ENCODE measurements at regions not wholly inside any gene's neighbourhood (a gene's known extent, or its start where the extent isn't known, plus 50 kb on each side); places are given as distances from the start of the nearest gene placed in this dataset.

DNA sequence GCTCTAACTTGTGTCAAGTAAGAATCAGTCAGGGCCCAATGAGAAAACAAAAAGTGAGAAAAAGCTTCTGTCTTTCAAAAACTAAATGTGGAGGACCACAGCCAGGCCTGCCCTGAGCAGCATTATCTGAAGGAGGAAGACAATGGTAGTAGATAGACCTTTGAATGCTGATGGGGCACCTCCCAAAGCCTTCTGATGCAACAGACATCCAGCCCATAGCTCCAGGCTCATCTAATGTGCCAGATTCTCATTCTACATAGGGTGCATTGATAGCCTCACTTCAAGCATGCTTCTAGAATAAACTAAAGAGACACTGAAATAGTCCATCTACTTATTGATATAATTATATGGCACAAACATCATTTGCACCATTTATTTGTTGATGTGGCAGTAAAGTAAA lies 351.6 kb downstream of the HHIPL2 start:
- Histone ChIP-seq H3K4me1 (replicated peaks; ENCODE audit: insufficient read depth) (no peaks in the 10 kb centered on the region), H3K9me2 (ENCODE audit: insufficient read depth) (no peaks in the 10 kb centered on the region), H4K20me1 (ENCODE audit: insufficient read depth) (no peaks in the 10 kb centered on the region), H3F3A (ENCODE audit: insufficient read depth, low read depth) (no peaks in the 10 kb centered on the region), H3K4me3 (no peak overlapping the region), H3K79me2 (ENCODE audit: low read depth) (no peaks in the 10 kb centered on the region), H3K27me3 (ENCODE audit: insufficient read depth, low read depth) (no peaks in the 10 kb centered on the region), H2AFZ (no peak overlapping the region; the same call in 1 of the 2 replicates), H3K9me3 (ENCODE audit: insufficient read depth, low read depth) (no peaks in the 10 kb centered on the region), H3K36me3 (ENCODE audit: low read depth) (no peaks in the 10 kb centered on the region), H3K4me2 (no peak overlapping the region), H3K27ac (no peak overlapping the region)
- BruUV-seq (replicated peaks) = no TSS peak
- intact Hi-C loops (cut with micrococcal nuclease; ENCODE audit: unreplicated experiment) = no loop called here
- ChIA-PET POLR2A (ENCODE audit: unreplicated experiment) (no interaction called here), CTCF (no interaction called here)
- TF ChIP-seq CTCF (conservative IDR thresholded peaks at IDR 0.05) (no peak), EZH2 (IDR thresholded peaks at IDR 0.05; ENCODE audit: low read depth) (no peak)
- no peak for DNase-seq

DNA sequence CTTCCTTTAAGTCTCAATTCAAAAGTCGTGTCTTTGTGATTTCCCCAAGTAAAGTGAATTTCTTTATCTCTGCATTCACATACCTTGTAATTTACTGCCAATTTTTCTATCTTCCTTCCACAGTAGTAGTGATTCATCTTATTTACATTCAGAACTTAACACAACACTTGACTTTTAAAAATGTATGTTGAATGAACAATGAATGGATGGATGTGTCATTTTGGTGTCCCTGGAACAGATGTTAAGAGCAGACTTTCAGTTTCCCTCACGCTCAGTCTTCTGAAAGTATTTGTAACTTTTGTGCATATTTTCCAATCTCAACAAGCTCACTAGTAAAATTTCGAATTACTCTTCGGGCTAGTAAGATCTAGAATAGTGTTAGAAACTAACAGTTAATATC lies 352.0 kb downstream of the HHIPL2 start:
- no peak for TF ChIP-seq EZH2 (IDR thresholded peaks at IDR 0.05; ENCODE audit: low read depth)
- TF ChIP-seq CTCF (conservative IDR thresholded peaks at IDR 0.05) = no peak
- POLR2A ChIA-PET (ENCODE audit: unreplicated experiment) = no interaction called here
- no TSS peak for BruUV-seq (replicated peaks)
- Histone ChIP-seq H3K4me3 (no peak overlapping the region), H3K36me3 (ENCODE audit: low read depth) (no peaks in the 10 kb centered on the region), H3K79me2 (ENCODE audit: low read depth) (no peaks in the 10 kb centered on the region), H3K4me1 (replicated peaks; ENCODE audit: insufficient read depth) (no peaks in the 10 kb centered on the region), H3K27me3 (ENCODE audit: insufficient read depth, low read depth) (no peaks in the 10 kb centered on the region), H3K9me2 (ENCODE audit: insufficient read depth) (no peaks in the 10 kb centered on the region), H4K20me1 (ENCODE audit: insufficient read depth) (no peaks in the 10 kb centered on the region), H2AFZ (no peak overlapping the region; the same call in 1 of the 2 replicates), H3K9me3 (ENCODE audit: insufficient read depth, low read depth) (no peaks in the 10 kb centered on the region), H3K27ac (no peak overlapping the region), H3K4me2 (no peak overlapping the region), H3F3A (ENCODE audit: insufficient read depth, low read depth) (no peaks in the 10 kb centered on the region)
- DNase-seq = no peak
- intact Hi-C loops (cut with micrococcal nuclease; ENCODE audit: unreplicated experiment) = no loop called here
- CTCF ChIA-PET = no interaction called here

DNA sequence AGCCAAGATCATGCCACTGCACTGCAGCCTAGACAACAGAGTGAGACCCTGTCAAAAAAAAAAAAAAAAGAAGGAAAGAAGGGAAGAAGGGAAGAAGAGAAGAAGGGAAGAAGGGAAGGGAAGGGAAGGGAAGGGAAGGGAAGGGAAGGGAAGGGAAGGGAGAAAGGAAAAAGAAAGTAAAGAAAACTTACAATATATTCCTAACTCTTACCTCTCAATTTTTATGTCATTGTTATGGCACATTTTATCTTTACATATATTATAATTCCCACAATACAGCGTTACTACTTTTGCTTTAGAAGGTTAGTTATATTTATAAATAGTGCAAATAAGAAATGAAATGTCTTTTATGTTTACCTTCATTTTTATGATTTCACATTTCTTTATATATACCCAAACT lies 358.7 kb downstream of the HHIPL2 start:
- BruUV-seq (replicated peaks) = no TSS peak
- TF ChIP-seq CTCF (conservative IDR thresholded peaks at IDR 0.05) (no peak), EZH2 (IDR thresholded peaks at IDR 0.05; ENCODE audit: low read depth) (no peak)
- POLR2A ChIA-PET (ENCODE audit: unreplicated experiment) = no interaction called here
- Histone ChIP-seq H4K20me1 (ENCODE audit: insufficient read depth) (no peaks in the 10 kb centered on the region), H3K9me2 (ENCODE audit: insufficient read depth) (no peaks in the 10 kb centered on the region), H3K9me3 (ENCODE audit: insufficient read depth, low read depth) (no peaks in the 10 kb centered on the region), H3K4me2 (no peak overlapping the region), H3K79me2 (ENCODE audit: low read depth) (no peaks in the 10 kb centered on the region), H3K4me1 (replicated peaks; ENCODE audit: insufficient read depth) (no peaks in the 10 kb centered on the region), H3K4me3 (no peak overlapping the region), H3K36me3 (ENCODE audit: low read depth) (no peaks in the 10 kb centered on the region), H2AFZ (no peak overlapping the region), H3K27me3 (ENCODE audit: insufficient read depth, low read depth) (no peaks in the 10 kb centered on the region), H3K27ac (no peak overlapping the region), H3F3A (ENCODE audit: insufficient read depth, low read depth) (no peaks in the 10 kb centered on the region)
- no peak for DNase-seq
- intact Hi-C loops (cut with micrococcal nuclease; ENCODE audit: unreplicated experiment) = no loop called here
- CTCF ChIA-PET = no interaction called here

Measured in PC-9 (cell line).